ENCODE measurements at regions not wholly inside any gene's neighbourhood (a gene's known extent, or its start where the extent isn't known, plus 50 kb on each side); places are given as distances from the start of the nearest gene placed in this dataset.

DNA sequence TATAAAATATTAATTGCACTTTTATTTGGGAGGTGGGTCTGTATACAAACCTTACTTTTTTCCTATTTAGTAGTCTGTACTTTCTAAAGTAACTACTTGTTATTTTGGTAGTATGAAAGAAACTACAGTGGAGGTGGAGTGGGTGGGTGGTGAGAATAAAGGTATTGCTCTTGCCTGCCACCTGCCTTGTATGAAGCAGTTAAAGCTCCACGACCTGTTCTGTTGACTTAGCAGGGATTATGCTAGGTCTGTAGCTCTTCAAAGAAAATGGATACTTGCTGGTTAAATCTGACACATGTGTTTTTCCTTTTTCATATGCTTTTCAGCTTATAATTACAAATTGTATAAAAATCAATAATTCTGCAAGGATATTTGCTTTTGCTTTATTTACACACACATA is 111.9 kb downstream of the EHF start:
- no peak for DNase-seq (ENCODE audit: low read depth)
- no peak overlapping the region for H3K4me3 ChIP-seq (ENCODE audit: insufficient read depth, low read depth, low read length)
- no peak for TF ChIP-seq EZH2 (IDR thresholded peaks at IDR 0.05; ENCODE audit: insufficient read depth, low read length)
- TF ChIP-seq CTCF (IDR thresholded peaks at IDR 0.05; ENCODE audit: insufficient read depth, low read depth, low read length) = no peak
- Mint-ChIP-seq H3K27ac (ENCODE audit: unreplicated experiment) (no peak overlapping the region), H3K27me3 (ENCODE audit: low read depth, unreplicated experiment) (peaks cover 5% of the 10 kb centered on the region), H3K4me1 (ENCODE audit: low read depth, unreplicated experiment) (no peaks in the 10 kb centered on the region), H3K36me3 (ENCODE audit: low read depth, unreplicated experiment) (peaks cover 11% of the 10 kb centered on the region), H3K4me3 (ENCODE audit: unreplicated experiment) (no peak overlapping the region), H3K9me3 (ENCODE audit: unreplicated experiment) (peaks cover 15% of the 10 kb centered on the region)
- H3K9me3 ChIP-seq (ENCODE audit: insufficient read depth, low read depth, low read length) = no peaks in the 10 kb centered on the region
- H3K4me2 ChIP-seq (ENCODE audit: low read length) = no peak overlapping the region
- H3K27ac ChIP-seq (ENCODE audit: low read depth, low read length) = no peak overlapping the region
- no peaks in the 10 kb centered on the region for H3K36me3 ChIP-seq (ENCODE audit: insufficient read depth, low read length)
- no peaks in the 10 kb centered on the region for H3K79me2 ChIP-seq (ENCODE audit: insufficient read depth, low read length)
- H2AFZ ChIP-seq (ENCODE audit: low read depth, low read length) = no peak overlapping the region
- H4K20me1 ChIP-seq (ENCODE audit: insufficient read depth, low read length) = no peaks in the 10 kb centered on the region
- H3K27me3 ChIP-seq (ENCODE audit: insufficient read depth, low read length) = peaks cover 6% of the 10 kb centered on the region
- FAIRE-seq = no peak
- H3K4me1 ChIP-seq (ENCODE audit: insufficient read depth, low read length) = no peaks in the 10 kb centered on the region
- no peak overlapping the region for H3K9ac ChIP-seq (ENCODE audit: low read length)

GRCh38 chr11:34731603-34732002 is 110.7 kb downstream of the EHF start:
- Histone ChIP-seq H3K9me3 (ENCODE audit: insufficient read depth, low read depth, low read length) (no peaks in the 10 kb centered on the region), H3K27me3 (ENCODE audit: insufficient read depth, low read length) (peaks cover 6% of the 10 kb centered on the region), H3K4me1 (ENCODE audit: insufficient read depth, low read length) (no peaks in the 10 kb centered on the region), H3K4me3 (ENCODE audit: insufficient read depth, low read depth, low read length) (no peak overlapping the region), H3K36me3 (ENCODE audit: insufficient read depth, low read length) (no peaks in the 10 kb centered on the region), H3K9ac (ENCODE audit: low read length) (no peak overlapping the region), H3K79me2 (ENCODE audit: insufficient read depth, low read length) (no peaks in the 10 kb centered on the region), H3K27ac (ENCODE audit: low read depth, low read length) (no peak overlapping the region), H3K4me2 (ENCODE audit: low read length) (no peak overlapping the region), H2AFZ (ENCODE audit: low read depth, low read length) (no peak overlapping the region), H4K20me1 (ENCODE audit: insufficient read depth, low read length) (no peaks in the 10 kb centered on the region)
- no peak for TF ChIP-seq CTCF (IDR thresholded peaks at IDR 0.05; ENCODE audit: insufficient read depth, low read depth, low read length)
- TF ChIP-seq EZH2 (IDR thresholded peaks at IDR 0.05; ENCODE audit: insufficient read depth, low read length) = no peak
- Mint-ChIP-seq H3K36me3 (ENCODE audit: low read depth, unreplicated experiment) (peaks cover 10% of the 10 kb centered on the region), H3K4me3 (ENCODE audit: unreplicated experiment) (no peak overlapping the region), H3K27me3 (ENCODE audit: low read depth, unreplicated experiment) (peaks cover 5% of the 10 kb centered on the region), H3K9me3 (ENCODE audit: unreplicated experiment) (peaks cover 5% of the 10 kb centered on the region), H3K27ac (ENCODE audit: unreplicated experiment) (no peak overlapping the region), H3K4me1 (ENCODE audit: low read depth, unreplicated experiment) (no peaks in the 10 kb centered on the region)
- no peak for DNase-seq (ENCODE audit: low read depth)
- no peak for FAIRE-seq

DNA sequence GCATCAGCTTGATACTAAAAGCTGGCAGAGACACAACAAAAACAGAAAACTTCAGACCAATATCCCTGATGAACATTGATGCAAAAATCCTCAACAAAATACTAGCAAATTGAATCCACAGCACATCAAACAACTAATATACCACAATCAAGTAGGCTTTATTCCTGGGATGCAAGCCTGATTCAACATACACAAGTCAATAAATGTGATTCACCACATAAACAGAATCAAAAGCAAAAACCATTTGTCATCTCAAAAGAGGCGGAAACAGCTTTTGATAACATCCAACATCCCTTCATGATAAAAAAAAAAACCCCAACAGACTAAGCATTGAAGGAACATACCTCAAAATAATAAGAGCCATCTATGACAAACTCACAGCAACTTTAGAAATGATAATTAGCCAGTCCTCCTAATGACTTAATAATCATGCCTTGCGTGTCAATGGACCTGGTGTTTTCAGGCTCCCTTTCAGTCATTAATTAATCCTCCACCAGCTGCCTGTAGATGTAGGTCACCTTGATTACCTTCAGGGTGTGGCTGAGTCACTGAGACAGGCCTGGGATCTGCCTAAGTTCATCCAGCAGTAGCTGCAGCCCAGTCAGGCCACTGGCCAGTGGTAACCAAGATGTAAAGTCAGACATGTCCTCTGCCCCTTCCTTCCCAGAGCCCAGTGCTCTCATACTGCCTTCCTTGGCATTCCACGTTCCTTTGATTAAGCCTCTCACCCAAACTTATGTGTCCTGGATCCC is 109.8 kb downstream of the EHF start:
- Histone ChIP-seq H4K20me1 (ENCODE audit: insufficient read depth, low read length) (no peaks in the 10 kb centered on the region), H3K79me2 (ENCODE audit: insufficient read depth, low read length) (no peaks in the 10 kb centered on the region), H3K4me3 (ENCODE audit: insufficient read depth, low read depth, low read length) (no peak overlapping the region), H3K27ac (ENCODE audit: low read depth, low read length) (no peak overlapping the region), H2AFZ (ENCODE audit: low read depth, low read length) (no peak overlapping the region), H3K4me1 (ENCODE audit: insufficient read depth, low read length) (no peaks in the 10 kb centered on the region), H3K9me3 (ENCODE audit: insufficient read depth, low read depth, low read length) (no peaks in the 10 kb centered on the region), H3K27me3 (ENCODE audit: insufficient read depth, low read length) (peaks cover 2% of the 10 kb centered on the region), H3K36me3 (ENCODE audit: insufficient read depth, low read length) (no peaks in the 10 kb centered on the region), H3K9ac (ENCODE audit: low read length) (no peak overlapping the region), H3K4me2 (ENCODE audit: low read length) (no peak overlapping the region)
- peaks cover 3% of the 10 kb centered on the region for H3K27me3 Mint-ChIP-seq (ENCODE audit: low read depth, unreplicated experiment)
- H3K36me3 Mint-ChIP-seq (ENCODE audit: low read depth, unreplicated experiment) = peaks cover 6% of the 10 kb centered on the region
- DNase-seq (ENCODE audit: low read depth) (no peak), FAIRE-seq (no peak)
- no peak overlapping the region for H3K27ac Mint-ChIP-seq (ENCODE audit: unreplicated experiment)
- H3K4me1 Mint-ChIP-seq (ENCODE audit: low read depth, unreplicated experiment) = no peaks in the 10 kb centered on the region
- TF ChIP-seq CTCF (IDR thresholded peaks at IDR 0.05; ENCODE audit: insufficient read depth, low read depth, low read length) (no peak), EZH2 (IDR thresholded peaks at IDR 0.05; ENCODE audit: insufficient read depth, low read length) (no peak)
- peaks cover 3% of the 10 kb centered on the region for H3K9me3 Mint-ChIP-seq (ENCODE audit: unreplicated experiment)
- H3K4me3 Mint-ChIP-seq (ENCODE audit: unreplicated experiment) = no peak overlapping the region

All from astrocyte (in vitro differentiated cells and primary cell).